NCI-H446 treated with DMSO at 0.1 percent for 48 hours (cell line): ENCODE measurements at regions not wholly inside any gene's neighbourhood (a gene's known extent, or its start where the extent isn't known, plus 50 kb on each side); places are given as distances from the start of the nearest gene placed in this dataset.

Experiments used
- DNase-seq: peaks from one replicate; lab custom pipeline; 2025; lab: John Stamatoyannopoulos, UW

DNA sequence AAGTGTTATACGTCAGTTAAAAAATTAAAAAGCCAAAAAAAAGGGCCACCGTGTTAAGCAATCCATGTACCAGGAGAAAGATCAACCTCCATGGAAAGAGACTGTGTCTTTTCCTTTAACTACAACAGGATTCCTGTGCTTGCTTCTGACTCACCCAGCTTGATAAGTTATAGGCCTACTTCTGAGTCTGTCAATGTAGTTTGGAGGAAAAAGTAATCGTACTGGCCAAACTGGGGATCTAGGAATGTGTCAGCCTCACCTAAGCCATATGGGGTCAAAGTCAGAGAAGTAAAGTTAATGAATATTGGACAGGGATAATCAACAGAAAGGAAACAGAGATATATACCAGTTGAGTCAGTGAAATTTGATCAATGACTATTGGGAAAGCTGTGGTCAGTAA, 470.8 kb upstream of the SLIT2 start:
- DNase-seq = no peak

DNA sequence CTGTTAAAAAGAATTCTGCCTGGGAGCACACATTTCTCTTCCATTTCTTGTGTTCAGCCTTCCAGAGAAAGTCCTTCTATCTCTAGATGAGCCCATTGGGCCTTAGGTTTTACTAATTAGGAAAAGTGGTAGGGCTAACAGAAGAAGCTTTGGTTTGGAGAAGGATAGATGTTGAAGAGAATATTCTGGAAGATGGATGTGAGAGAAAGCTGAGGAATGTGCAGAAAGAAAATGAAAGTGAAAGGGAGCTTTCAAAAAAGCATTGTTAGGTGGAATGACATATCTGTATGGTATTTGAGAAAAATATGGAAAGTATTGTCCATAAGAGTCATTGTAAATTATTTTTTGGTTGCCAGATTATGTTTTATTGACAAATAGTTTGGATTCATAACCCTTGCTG, 474.8 kb upstream of the SLIT2 start:
- no peak for DNase-seq

DNA sequence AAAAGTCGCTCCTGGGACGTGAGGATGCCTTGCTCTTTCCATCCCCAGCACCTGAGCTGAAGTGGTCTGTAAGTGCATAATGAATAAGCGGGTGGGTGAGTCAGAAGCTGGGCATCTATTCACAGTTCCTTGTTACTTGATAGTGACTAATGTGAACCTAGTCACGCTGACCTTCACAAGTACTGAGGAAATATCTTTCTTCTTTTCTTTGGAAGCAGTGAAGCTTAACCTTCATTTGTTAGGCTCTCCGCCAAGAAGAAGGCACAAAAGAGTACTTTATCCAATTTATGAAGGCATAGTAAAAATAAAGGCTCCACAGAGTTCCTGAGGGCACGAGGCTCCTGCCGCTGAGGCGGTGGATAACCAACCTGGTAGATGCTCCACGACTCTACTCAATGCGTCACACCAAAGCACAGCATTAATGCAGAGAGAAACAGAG, 475.7 kb upstream of the SLIT2 start:
- DNase-seq = peak; percentile 21

DNA sequence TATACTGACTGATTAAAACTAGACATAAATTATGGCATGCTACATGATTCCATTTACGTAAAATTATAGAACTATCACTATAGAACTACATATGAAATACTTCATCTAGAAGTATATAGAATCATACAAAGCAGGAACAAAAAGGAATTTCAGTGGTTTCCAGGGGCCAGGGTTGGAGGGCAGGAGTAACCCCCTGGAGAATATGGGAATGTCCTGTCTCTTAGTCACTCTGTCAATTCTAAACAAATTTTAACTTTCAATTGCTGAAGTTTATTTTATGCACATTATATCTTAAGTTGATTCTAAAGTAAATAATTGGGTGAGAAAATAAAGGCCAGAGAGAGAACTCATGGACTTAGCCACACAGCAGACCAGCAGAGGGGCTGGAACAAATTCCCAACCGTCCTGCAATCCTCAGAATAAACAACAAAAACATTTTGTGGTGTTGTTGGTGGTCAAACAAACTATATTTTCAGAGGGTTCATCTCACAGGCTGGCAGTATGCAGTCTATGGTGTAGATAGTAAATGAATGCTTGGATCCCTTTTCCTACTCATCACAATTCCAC, 476.9 kb upstream of the SLIT2 start:
- no peak for DNase-seq

DNA sequence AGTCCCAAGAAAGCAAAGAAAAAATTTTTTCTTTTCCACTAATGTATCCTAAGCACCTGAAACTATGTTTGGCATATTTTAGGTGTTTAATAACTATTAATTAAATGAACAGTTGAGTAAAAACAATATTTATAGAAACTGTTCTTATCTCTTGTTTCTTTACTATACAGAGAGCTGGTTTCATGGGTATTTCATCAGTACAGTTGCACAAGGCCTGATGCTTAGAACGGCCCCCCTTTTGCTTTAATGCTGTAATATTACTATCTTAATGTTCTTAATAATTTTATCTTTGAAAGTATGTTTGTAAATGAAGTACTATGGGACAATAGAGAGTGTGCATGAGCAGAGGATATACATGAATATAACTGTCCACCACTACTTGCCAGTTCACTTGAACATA, 479.1 kb upstream of the SLIT2 start:
- no peak for DNase-seq

DNA sequence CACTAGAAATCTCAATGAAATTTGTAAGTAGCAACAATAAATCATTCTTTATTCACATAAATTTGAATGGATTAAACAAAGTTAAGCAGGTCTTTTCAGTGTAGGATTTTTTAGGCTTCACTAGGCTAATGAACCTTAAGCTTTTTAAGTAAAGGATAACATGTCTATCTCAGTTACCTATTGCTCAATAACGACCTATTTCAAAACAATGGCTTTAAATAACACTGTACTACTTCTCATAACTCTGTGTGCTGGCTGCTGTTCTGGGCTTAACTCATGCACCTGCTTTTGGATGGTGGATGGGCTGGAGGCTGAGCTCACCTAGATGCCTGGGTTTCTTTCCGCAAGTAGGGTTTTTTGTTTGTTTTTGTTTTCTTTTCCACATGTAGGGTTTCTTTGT, 495.0 kb upstream of the SLIT2 start:
- no peak for DNase-seq

DNA sequence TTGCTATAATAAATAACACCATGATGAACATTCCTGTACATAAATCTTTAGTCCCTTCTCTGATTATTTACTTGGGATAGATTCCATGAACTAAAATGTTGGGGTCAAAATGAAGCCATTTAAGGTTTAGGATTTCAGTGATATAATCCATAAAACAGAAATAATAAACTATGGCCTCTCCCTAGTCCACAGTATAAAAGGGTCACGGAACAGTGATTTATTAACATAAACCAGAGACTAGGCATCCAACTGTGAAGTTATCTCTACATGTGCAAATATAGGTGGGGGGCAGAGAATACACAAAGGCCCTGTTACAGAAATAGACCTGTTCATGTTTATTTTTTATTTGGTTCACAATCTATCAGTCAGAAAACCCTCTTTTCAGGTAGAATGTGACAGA, 499.1 kb upstream of the SLIT2 start:
- no peak for DNase-seq

DNA sequence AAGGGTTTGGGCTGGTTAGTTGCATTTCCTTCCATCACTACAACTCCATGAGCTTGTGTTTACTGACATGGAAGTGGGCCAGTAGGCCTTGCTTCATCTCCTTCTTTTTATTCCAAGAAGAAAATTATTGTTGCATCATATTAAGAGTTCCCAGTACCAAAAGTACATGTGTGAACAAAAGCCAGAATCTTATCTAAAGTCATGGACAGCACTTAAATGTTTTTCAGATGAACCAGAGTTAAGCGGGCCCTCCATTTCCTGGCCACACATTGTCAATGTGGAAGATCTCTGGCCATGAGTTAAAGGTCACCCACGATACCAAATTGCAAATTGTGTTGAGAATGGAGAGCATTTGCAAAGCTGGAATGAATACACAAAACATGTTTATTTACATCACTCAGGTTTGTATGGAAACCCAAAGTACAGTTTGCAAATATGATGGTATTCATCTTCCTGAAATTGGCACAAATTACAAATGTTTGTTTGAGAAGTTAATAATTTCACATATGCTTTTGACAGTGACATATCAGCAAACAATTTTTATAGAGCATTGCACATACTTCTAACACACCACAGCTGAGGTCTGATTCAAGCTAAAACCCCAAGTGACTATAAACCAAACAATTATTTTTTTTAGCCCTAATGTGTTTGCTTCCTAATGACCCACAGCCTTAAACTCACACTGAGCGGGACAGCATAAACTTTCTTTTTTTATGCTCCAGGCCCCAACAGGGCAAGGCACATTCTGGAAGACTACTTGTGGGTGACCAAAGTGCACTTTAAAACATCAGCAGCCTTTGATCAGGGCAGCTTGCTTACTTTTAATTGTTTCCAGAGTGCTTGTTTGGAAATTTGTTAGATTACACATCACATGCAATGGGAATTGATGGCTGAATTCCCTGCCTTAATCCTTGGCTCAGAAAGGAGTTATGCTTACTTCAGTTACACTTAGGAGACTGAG, 502.9 kb upstream of the SLIT2 start:
- no peak for DNase-seq

DNA sequence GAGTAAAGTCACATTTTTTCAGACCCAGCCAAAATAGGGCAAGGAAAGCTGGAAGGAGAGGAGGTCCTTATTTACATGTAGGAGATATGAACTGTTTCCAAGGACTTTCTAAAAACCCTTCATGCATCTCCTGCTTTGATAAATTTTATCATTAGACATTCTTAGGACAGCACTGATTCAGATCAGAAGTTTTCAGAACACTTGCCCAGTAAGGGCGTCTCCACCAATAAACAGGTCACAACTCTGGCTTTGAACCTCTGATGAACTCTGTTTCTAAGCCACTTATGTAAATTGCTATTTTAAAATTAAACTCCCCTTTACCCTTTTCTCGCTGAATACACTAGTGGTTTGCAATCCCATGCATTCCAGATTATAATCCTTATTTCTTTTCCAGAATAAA, 505.3 kb upstream of the SLIT2 start:
- no peak for DNase-seq

DNA sequence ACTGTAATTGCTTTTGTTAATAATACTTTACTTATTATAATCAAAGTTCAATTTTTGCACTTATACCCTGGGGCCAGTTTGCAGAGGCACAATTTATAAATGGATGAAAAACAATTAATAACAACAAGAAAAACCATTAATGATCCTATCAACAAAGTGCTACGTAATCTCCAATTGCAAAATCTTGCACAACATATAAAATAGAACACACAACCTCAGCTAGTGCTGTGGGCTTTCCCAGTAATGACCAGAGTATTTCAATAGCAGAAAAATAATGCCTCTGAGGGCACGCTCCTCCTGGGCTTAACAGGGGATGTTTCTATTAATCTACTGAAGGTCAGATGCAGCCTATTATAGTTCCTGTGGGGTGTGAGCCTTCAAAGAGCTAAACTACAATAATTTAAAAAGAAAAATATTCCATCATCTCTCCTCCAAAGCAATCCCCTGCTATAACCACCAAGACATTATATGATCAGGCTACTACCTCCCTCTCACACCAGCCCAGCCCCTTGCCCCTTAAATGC, 508.5 kb upstream of the SLIT2 start:
- DNase-seq = no peak

DNA sequence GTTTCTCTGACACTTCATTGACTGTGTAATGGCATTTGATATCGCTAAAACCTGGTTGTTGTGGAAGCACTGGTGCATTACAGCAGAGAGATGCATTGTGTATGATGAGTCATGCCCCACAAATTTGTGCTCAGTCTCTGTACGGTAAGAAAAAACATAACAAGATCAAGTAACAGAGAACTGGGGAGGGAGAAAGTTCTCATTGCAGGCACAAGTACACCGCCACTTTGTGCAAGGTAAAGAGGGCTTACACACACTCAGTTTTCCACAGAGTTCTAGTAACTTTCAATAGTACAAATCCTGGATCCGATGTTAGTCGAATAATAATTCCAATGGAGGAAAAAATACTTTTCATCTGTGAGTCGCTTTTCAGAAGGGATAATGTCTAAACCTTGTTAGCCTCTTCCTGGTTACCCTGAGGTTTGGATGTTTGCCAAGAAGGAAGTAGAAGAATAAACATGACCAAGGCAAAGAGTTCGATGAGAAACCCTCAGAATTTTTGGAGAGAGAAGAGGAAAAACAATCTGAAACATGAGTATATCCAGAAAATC, 512.5 kb upstream of the SLIT2 start:
- DNase-seq = no peak

DNA sequence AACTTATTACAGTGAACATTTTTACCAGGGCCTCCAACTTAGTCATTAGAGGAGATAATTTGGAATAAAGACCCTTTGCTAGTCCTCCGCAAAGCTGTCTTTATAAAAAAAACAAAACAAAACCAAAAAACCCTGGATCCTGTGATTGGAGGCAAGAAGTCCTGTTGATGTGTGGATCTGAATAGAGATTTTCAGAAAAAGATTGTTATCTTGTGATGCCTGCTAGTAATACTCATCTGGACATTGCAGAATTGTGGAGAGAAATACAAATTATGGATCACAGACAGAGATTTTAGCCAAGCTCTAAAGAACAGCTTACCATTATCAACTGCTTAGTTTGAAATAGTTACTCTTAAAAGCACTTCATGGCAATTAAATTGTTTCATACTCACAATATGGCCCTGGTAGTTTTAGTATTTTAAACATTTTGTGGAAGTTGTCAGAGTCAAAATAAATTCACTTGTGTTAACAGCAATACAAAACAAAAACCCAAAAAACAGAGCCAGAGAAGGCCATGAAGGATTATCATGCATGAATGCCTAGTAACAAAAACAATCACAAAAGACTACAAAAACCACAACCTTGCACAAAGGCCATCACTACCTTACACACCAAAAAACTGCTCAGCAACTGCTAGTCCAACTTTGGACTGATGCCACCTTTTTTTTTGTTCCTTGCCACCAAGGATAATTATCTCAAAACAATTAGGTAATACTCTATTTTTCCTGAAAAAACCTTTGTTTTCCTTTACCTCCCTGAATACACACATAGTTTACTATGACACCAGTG, 514.5 kb upstream of the SLIT2 start:
- DNase-seq = no peak

DNA sequence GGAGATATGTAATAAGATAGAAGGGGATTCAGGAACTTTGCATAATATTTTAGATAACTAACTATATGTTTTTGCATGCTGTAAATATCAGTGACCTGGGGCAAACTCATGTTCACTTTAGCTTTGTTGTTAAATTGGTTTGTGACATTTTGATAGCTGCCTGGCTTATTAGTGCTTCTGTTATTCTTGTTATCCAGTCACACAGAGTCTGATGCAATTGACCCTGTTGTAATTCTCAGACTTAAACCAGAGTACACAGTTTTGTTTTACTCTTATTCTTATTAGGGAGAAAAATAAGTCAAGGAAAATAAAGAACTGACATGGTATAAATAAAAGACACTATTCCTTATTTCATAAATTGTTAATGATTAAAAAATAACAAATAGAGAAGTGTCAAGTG, 516.7 kb upstream of the SLIT2 start:
- no peak for DNase-seq

DNA sequence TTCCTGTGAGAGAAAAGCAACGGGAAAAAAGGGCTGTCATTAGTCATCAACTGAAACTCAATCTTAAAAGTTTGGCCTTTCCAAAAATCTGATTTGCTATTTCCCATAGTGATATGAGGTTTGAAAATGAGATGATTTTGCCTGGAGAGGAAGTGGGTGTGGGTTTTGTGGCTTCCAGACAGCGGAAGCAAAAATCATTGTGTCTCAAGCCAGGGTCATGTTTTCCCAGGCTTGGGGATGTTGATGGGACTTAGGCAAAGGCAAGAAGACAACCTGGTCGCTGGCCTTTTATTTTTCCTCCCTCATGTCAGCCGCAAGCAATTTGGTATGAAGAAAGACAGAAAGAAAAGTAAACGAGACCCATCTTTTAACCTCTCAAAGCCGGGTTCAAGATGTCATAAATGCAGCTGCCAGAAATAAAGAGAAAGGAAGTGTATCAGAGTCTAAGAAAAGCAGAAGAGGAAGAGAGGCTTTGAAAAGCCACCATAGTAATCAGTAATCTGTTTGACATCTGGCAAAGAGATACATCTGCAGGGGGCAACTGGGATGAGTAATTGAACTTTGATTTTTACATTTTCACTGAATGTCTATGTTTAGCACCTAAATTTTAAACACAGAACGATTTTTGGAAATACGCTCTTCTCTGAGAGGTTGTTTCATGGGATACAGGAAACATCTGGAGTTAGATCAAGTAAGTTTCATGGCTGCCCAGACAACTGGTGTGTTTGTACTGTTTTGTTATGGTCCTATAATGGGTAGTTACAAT, 521.6 kb upstream of the SLIT2 start:
- DNase-seq = no peak

DNA sequence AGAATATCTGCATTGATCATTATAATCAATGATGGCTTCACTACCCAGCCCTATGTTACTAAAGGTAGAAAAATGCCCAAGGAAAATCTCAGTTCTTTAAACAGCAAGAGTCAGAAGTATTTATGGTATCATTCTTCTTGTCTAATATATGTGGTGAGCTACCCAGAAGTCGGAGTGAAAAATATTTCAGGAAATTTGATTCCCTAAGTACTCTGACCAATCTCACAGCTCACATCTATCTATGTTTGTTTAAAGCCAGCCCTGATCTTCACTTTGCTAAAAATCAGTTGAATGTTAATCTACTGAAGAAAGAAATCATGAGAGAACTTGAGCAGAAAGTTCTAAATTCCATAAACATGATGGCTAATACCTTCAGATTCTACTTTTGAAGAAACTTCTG, 522.9 kb upstream of the SLIT2 start:
- no peak for DNase-seq

DNA sequence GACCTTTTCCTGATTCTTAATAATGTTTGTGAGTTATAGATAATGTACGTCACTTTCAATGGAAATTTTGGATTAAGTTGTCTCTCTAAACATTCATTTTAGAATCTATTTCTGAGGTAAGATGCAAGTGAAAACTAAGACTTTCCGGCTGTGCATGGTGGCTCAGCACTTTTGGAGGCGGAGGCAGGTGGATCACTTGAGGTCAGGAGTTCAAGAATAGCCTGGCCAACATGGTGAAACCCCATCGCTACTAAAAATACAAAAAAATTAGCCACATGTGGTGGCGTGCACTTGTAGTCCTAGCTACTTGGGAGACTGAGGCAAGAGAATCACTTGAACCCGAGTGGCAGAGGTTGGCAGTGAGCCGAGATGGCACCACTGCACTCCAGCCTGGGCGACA, 524.6 kb upstream of the SLIT2 start:
- no peak for DNase-seq

DNA sequence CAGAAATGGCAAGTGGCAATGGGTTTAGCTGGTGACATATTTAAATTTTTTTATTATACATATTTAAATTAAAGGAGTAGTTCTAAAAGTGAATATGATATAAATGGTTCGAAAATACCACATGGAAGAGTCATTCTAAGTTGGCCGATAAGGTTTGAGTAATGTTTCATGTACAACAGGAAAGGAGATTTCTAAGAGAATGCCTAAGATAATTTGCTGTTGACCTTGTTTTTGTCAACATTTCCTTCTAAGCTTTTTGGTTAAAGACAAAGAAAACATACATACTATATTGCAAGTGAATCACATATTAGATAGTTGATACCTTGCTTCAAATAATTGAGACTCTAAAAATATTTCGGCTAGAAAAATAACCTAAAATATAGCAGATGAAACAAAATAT, 526.6 kb upstream of the SLIT2 start:
- no peak for DNase-seq

DNA sequence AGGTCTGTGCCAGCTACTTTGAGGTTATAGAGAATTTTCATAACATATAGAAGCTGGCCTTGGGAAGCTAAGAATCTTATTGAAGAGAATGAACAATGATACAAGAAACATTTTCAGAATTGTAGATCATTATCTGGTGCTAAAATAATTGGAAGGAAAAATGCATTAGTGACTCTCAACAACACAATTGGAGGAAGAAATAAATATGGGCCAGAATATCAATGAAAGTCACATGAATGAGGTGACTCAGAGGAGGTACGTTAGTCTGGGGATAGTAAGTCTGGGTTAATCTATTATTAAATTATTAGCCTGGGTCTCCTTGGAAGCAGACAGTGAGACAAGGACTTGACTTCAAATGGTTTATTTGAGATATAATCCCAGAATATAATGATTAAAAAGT, 529.3 kb upstream of the SLIT2 start:
- DNase-seq = no peak

DNA sequence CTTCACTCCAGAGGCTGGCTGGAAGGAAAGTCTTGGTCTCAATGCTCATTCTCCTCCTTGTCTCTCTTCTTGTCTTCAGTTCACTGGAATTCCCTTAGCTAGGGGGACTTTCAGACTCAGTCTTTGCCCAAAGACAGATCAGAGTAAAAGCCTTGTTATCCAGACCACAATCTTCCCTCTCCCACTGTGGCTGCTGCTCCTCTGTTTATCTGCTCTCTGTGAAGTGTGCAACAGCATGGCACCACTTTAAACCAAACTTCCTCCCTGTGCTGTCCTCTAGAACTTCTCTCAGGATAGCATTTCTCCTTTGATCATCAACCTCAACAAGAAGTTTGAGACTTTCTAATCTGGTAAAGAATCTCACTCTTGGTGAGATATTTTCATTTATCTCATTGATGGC, 530.1 kb upstream of the SLIT2 start:
- no peak for DNase-seq

DNA sequence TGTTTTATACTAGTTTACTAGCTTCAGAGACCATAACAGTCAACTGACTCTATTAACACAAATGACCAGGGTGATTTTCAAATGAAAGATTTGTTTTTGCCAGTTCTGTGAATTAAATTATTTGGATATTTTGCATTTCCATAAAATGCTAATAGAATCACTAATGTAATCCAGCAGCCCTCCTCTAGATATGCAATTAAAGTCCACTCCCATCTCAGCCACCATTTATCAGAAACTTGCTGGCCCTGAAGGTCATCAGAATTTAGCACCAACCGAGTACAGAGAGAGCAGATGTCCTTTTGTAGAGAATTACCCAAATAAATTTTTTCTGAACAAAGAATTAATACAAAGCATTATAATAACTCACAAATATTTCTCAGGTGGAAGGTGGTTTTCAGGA, 531.1 kb upstream of the SLIT2 start:
- DNase-seq = no peak

DNA sequence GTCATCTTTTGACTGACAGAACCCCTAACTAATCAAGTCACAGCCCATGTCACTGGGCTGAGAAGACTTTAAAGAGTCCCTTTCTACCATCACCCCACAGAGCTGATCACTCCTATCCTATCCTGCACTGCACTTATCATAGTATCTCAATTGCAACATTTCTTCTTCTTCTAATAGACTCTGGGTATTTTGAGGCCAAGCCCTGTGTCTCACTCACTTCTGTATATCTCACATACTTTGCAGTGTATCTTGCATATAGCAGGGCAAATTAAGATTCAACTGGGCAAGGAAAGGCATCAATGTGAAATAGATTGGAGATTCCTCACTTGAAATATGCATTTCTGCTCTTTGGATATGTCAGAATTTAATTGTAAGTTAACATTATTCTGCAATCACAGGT, 531.5 kb upstream of the SLIT2 start:
- no peak for DNase-seq

DNA sequence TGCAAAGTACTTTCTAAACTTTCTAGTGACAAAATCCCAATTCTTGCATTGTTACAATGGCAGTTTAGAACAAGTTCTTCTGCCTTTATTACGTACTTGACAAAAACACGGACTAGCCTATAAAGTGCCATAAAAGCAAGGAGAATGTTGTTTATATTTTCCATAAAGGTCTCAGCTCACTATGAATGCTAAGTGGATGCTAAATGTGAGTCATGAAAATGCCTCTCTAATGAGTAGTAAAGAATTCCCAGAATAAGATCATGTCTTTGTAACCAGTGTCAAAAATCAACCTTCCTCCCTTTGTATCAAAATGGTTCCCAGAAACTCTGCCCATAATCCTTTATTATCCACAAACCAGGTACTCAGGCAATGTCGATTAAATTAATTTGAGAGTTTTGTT, 539.8 kb upstream of the SLIT2 start:
- DNase-seq = no peak
